ENCODE measurements at regions not wholly inside any gene's neighbourhood (a gene's known extent, or its start where the extent isn't known, plus 50 kb on each side); places are given as distances from the start of the nearest gene placed in this dataset.
"Not testable (repeated sequence)": the region's sequence is repeated elsewhere in the genome, so short reads cannot be mapped to it uniquely, and the experiment has no call there.

GRCh38 chr10:131811630-131812403, 89.0 kb upstream of the PPP2R2D start:
- no peak for DNase-seq

GRCh38 chr10:131812736-131813604, 87.8 kb upstream of the PPP2R2D start:
- DNase-seq: no peak

- DNase-seq: no peak
These were observed 86.1 kb upstream of the PPP2R2D start for GRCh38 chr10:131814567-131815265.

- no peak for DNase-seq
These were observed 85.3 kb upstream of the PPP2R2D start for GRCh38 chr10:131815266-131816156.

- no peak for DNase-seq
These were observed 84.5 kb upstream of the PPP2R2D start for GRCh38 chr10:131816157-131816775.

GRCh38 chr10:131816941-131817700, 83.7 kb upstream of the PPP2R2D start:
- DNase-seq: peak; percentile 51

- DNase-seq: no peak
These were observed 82.8 kb upstream of the PPP2R2D start for GRCh38 chr10:131817866-131818509.

GRCh38 chr10:131818510-131819234, 82.1 kb upstream of the PPP2R2D start:
- DNase-seq: no peak

GRCh38 chr10:131819241-131820072, 81.4 kb upstream of the PPP2R2D start:
- DNase-seq: no peak

- no peak for DNase-seq
These were observed 80.2 kb upstream of the PPP2R2D start for GRCh38 chr10:131820626-131821025.

- DNase-seq: no peak
These were observed 79.3 kb upstream of the PPP2R2D start for GRCh38 chr10:131821378-131822012.

GRCh38 chr10:131822013-131822691, 78.7 kb upstream of the PPP2R2D start:
- DNase-seq: no peak

- no peak for DNase-seq
These were observed 78.0 kb upstream of the PPP2R2D start for GRCh38 chr10:131822692-131823245.

GRCh38 chr10:131823601-131824099, 77.2 kb upstream of the PPP2R2D start:
- DNase-seq: not testable (repeated sequence)

- no peak for DNase-seq
These were observed 76.2 kb upstream of the PPP2R2D start for GRCh38 chr10:131824371-131825149.

GRCh38 chr10:131825150-131825848, 75.5 kb upstream of the PPP2R2D start:
- DNase-seq: no peak
